PC-3 (cell line): ENCODE measurements at regions not wholly inside any gene's neighbourhood (a gene's known extent, or its start where the extent isn't known, plus 50 kb on each side); places are given as distances from the start of the nearest gene placed in this dataset.

Source experiments
- ATAC-seq: fragments of 200-7000 bp; cut with Tn5 transposase; 2 replicates; pipeline ENCODE4 v1.9.1; 2020; ENCODE audit warnings: mild to moderate bottlenecking, moderate library complexity
- BruUV-seq: library from RNA; stranded (reverse); fragments of 400-500 nt; replicated peaks from 2 replicates; lab custom pipeline; 2021; lab: Mats Ljungman, UMichigan
- CTCF ChIA-PET: fragments of 300-600 bp; sonication (Branson Sonifier 250); formaldehyde crosslinking; loops from one replicate; lab custom pipeline; 2022; ENCODE audit warnings: antibody characterized with exemption; lab: Charles Lee
- POLR2A ChIA-PET: fragments of 300-600 bp; sonication (Branson Sonifier 250); formaldehyde crosslinking; loops from one replicate; lab custom pipeline; 2022; ENCODE audit warnings: antibody characterized with exemption; ENCODE audit not compliant: unreplicated experiment; lab: Charles Lee
- DNase-seq: peaks from one replicate; pipeline ENCODE4 v3.0.0-alpha.2; 2015
- H2AFZ ChIP-seq: fragments of 300-600 bp; sonication (generic); 2 replicates; pipeline ENCODE4 v1.6.0; 2016; ENCODE audit warnings: antibody characterized with exemption, low read length
- H3F3A ChIP-seq: fragments of 300-600 bp; sonication (generic); one replicate; pipeline ENCODE4 v1.6.0; 2017; ENCODE audit warnings: antibody characterized with exemption, low read length, control low read depth, mild to moderate bottlenecking; ENCODE audit not compliant: unreplicated experiment
- H3K27ac ChIP-seq: fragments of 300-600 bp; sonication (generic); 2 replicates; pipeline ENCODE4 v1.5.1; 2016; ENCODE audit warnings: mild to moderate bottlenecking, low read length
- H3K27me3 ChIP-seq: fragments of 300-600 bp; sonication (generic); 2 replicates; pipeline ENCODE4 v1.6.1; 2016; ENCODE audit warnings: low read length, mixed read lengths
- H3K36me3 ChIP-seq: fragments of 300-600 bp; sonication (generic); 2 replicates; pipeline ENCODE4 v1.6.1; 2016; ENCODE audit warnings: low read depth, mixed run types, low read length, mixed read lengths
- H3K4me1 ChIP-seq: fragments of 300-600 bp; sonication (generic); 2 replicates; pipeline ENCODE4 v1.5.1; 2016; ENCODE audit warnings: low read length; ENCODE audit not compliant: insufficient read depth
- H3K4me2 ChIP-seq: fragments of 300-600 bp; sonication (generic); 2 replicates; pipeline ENCODE4 v1.6.0; 2016; ENCODE audit warnings: low read length
- H3K4me3 ChIP-seq: fragments of 300-600 bp; sonication (generic); 2 replicates; pipeline ENCODE4 v1.5.1; 2016; ENCODE audit warnings: mild to moderate bottlenecking, low read length, mixed read lengths
- H3K79me2 ChIP-seq: fragments of 300-600 bp; sonication (generic); 2 replicates; pipeline ENCODE4 v1.6.1; 2017; ENCODE audit warnings: low read length, mixed read lengths
- H3K9ac ChIP-seq: fragments of 300-600 bp; sonication (generic); 2 replicates; pipeline ENCODE4 v1.6.0; 2016; ENCODE audit warnings: mild to moderate bottlenecking, low read length
- H3K9me2 ChIP-seq: fragments of 300-600 bp; sonication (generic); replicated peaks from 2 replicates; pipeline ENCODE4 v1.6.1; 2016; ENCODE audit warnings: mixed run types, low read length, mixed read lengths
- H3K9me3 ChIP-seq: fragments of 300-600 bp; sonication (generic); 2 replicates; pipeline ENCODE4 v1.6.1; 2016; ENCODE audit warnings: low read length, mixed read lengths
- H4K20me1 ChIP-seq: fragments of 300-600 bp; sonication (generic); 2 replicates; pipeline ENCODE4 v1.6.1; 2016; ENCODE audit warnings: low read length, mixed read lengths
- EZH2 ChIP-seq: fragments of 300-600 bp; sonication (generic); IDR thresholded peaks from one replicate; pipeline ENCODE4 v1.6.1; 2017; ENCODE audit warnings: antibody characterized with exemption, mild to moderate bottlenecking, low read length; ENCODE audit not compliant: unreplicated experiment
- EZH2phosphoT487 ChIP-seq: fragments of 300-600 bp; sonication (generic); IDR thresholded peaks from 2 replicates; pipeline ENCODE4 v1.6.1; 2018; ENCODE audit warnings: mild to moderate bottlenecking, antibody characterized with exemption, low read length, borderline replicate concordance
- intact Hi-C: fragments of 100-400 bp; cut with micrococcal nuclease; formaldehyde crosslinking; loops from 2 replicates; pipeline ENCODE4 v1.9.0; 2023
- TF ChIP-seq, protein P1 (sequence below): fragments of 300-600 bp; sonication (generic); conservative IDR thresholded peaks from 2 replicates; pipeline ENCODE4 v1.5.1; 2017; ENCODE audit warnings: antibody characterized with exemption, low read depth, mild to moderate bottlenecking, low read length

DNA sequence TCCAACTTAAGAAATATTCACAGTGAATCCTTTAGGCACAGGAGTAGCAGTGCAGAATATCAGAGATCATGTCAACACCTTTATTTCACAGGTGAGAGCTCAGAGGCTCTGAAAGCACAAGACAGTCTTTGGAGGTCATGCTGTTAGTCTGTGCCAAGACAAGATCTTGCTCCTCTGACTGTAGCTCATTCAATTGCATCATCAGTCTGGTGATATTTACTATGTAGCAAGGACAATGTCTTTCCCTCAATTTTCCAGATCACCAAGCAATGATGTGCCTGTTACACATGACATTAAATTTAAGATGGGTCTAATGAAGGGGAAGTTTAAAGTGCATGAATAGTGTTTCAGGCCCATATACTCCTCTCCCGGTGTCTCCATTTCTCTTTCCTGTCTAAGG is 277.5 kb downstream of the IL15 start:
- no peak for DNase-seq
- CTCF ChIA-PET = no interaction called here
- no TSS peak for BruUV-seq

DNA sequence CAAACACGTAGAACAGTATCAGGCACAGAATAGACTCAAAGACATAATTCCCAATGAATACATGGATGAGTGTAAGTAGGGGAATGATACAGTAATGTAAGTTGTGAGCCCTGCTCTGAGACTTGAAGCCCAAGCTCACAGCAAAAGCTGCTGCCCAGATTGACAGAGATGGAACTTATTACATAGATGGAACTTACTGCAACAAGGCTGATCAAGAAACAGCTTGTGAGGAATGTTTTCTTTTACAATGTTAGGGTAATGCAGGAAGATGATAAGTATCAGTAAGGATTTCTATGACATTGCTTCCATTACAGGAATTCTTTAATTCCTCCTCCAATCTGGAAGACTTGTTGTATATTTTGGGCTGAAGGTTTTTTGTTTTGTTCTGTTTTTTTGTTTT is 278.4 kb downstream of the IL15 start:
- no peaks in the 10 kb centered on the region for H3K79me2 ChIP-seq
- H3K27me3 ChIP-seq = no peaks in the 10 kb centered on the region
- no peak for ATAC-seq
- H3K9me3 ChIP-seq = no peaks in the 10 kb centered on the region
- BruUV-seq = no TSS peak
- no peak overlapping the region for H3K4me2 ChIP-seq
- no peak overlapping the region for H3K9ac ChIP-seq
- ChIA-PET POLR2A (no interaction called here), CTCF (no interaction called here)
- DNase-seq = no peak
- H3K4me3 ChIP-seq = no peak overlapping the region
- no peaks in the 10 kb centered on the region for H3K9me2 ChIP-seq
- TF ChIP-seq EZH2phosphoT487 = no peak
- TF ChIP-seq, protein P1, sequence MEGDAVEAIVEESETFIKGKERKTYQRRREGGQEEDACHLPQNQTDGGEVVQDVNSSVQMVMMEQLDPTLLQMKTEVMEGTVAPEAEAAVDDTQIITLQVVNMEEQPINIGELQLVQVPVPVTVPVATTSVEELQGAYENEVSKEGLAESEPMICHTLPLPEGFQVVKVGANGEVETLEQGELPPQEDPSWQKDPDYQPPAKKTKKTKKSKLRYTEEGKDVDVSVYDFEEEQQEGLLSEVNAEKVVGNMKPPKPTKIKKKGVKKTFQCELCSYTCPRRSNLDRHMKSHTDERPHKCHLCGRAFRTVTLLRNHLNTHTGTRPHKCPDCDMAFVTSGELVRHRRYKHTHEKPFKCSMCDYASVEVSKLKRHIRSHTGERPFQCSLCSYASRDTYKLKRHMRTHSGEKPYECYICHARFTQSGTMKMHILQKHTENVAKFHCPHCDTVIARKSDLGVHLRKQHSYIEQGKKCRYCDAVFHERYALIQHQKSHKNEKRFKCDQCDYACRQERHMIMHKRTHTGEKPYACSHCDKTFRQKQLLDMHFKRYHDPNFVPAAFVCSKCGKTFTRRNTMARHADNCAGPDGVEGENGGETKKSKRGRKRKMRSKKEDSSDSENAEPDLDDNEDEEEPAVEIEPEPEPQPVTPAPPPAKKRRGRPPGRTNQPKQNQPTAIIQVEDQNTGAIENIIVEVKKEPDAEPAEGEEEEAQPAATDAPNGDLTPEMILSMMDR = no peak
- no peak for TF ChIP-seq EZH2
- H3F3A ChIP-seq = no peaks in the 10 kb centered on the region
- H3K4me1 ChIP-seq = no peaks in the 10 kb centered on the region
- intact Hi-C loops = no loop called here
- no peak overlapping the region for H3K27ac ChIP-seq
- H4K20me1 ChIP-seq = no peaks in the 10 kb centered on the region
- no peak overlapping the region for H2AFZ ChIP-seq
- H3K36me3 ChIP-seq = no peaks in the 10 kb centered on the region

More for the DNA sequence above, 277.5 kb downstream of the IL15 start:
- no peak overlapping the region for H2AFZ ChIP-seq
- no peaks in the 10 kb centered on the region for H3K36me3 ChIP-seq
- POLR2A ChIA-PET = no interaction called here
- no peak overlapping the region for H3K4me2 ChIP-seq
- no peaks in the 10 kb centered on the region for H3K27me3 ChIP-seq
- no peaks in the 10 kb centered on the region for H3K4me1 ChIP-seq
- no peaks in the 10 kb centered on the region for H3K79me2 ChIP-seq
- H3K9ac ChIP-seq = no peak overlapping the region
- no peak overlapping the region for H3K4me3 ChIP-seq
- H4K20me1 ChIP-seq = no peaks in the 10 kb centered on the region
- no peaks in the 10 kb centered on the region for H3F3A ChIP-seq
- no peak for ATAC-seq
- H3K9me2 ChIP-seq = no peaks in the 10 kb centered on the region
- intact Hi-C loops = no loop called here
- H3K27ac ChIP-seq = no peak overlapping the region
- TF ChIP-seq, protein P1 = no peak
- no peak for TF ChIP-seq EZH2phosphoT487
- no peak for TF ChIP-seq EZH2
- H3K9me3 ChIP-seq = no peaks in the 10 kb centered on the region

DNA sequence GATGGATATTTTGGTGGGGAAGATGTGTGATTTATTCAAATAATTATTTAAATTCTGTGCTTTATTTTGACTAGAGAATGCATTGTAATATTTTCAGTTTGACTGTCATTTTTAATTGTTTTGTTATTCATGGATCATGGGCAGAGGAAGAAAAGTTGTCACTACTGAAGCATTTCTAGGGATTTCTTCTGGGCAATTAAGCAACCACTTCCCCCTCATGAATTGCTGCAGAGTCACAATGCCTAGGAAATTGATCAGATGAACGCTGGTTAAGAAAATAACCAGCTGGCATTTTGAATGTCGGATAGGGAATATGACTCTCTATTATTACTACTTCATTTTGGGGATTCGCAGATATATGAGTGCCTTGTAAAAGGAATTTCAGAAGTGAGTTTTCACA is 283.3 kb downstream of the IL15 start:
- Histone ChIP-seq H3K4me1 (no peaks in the 10 kb centered on the region), H3K36me3 (no peaks in the 10 kb centered on the region), H3K27ac (no peak overlapping the region), H3K79me2 (no peaks in the 10 kb centered on the region), H3K4me3 (no peak overlapping the region), H3F3A (no peaks in the 10 kb centered on the region), H4K20me1 (no peaks in the 10 kb centered on the region), H3K27me3 (no peaks in the 10 kb centered on the region), H3K9ac (no peak overlapping the region), H2AFZ (no peak overlapping the region), H3K4me2 (no peak overlapping the region), H3K9me3 (no peaks in the 10 kb centered on the region), H3K9me2 (no peaks in the 10 kb centered on the region)
- no TSS peak for BruUV-seq
- no peak for TF ChIP-seq EZH2
- no peak for TF ChIP-seq EZH2phosphoT487
- TF ChIP-seq, protein P1 = no peak
- CTCF ChIA-PET = no interaction called here
- POLR2A ChIA-PET = no interaction called here
- DNase-seq (no peak), ATAC-seq (no peak)
- intact Hi-C loops = no loop called here
